ENCODE measurements at regions not wholly inside any gene's neighbourhood (a gene's known extent, or its start where the extent isn't known, plus 50 kb on each side); places are given as distances from the start of the nearest gene placed in this dataset.

DNA sequence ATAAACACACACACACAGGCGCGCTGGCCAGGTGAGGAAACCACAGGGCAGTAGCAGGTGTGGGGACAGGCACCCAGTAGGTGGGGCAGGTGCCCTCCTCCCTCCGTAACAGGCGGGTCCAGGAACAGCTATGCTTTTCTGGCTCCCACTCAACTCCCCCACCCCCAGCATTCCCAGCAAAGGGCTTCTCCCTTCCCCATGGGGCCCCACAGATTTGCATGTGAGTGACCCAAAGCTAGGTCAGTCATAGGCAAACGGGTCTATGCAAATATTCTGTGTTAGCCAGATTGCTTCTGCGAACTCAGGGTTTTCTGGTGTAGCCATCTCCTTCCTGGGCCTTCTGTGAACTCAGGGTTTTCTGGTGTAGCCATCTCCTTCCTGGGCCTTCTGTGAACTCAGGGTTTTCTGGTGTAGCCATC, 114.2 kb downstream of the SIK1 start:
- TF ChIP-seq POLR2AphosphoS5 (IDR thresholded peaks at IDR 0.05; ENCODE audit: insufficient read depth, low read depth, low read length) (no peak), JUN (IDR thresholded peaks at IDR 0.05; ENCODE audit: borderline replicate concordance, insufficient read depth, insufficient read length, low read depth) (no peak), GATA2 (IDR thresholded peaks at IDR 0.05; ENCODE audit: insufficient read depth, insufficient read length, low read depth, low read length) (no peak), MYC (IDR thresholded peaks at IDR 0.05; ENCODE audit: low read depth, low read length) (no peak), FOS (IDR thresholded peaks at IDR 0.05; ENCODE audit: borderline replicate concordance, insufficient read depth, low read length) (no peak)
- TF ChIP-seq, protein P1, sequence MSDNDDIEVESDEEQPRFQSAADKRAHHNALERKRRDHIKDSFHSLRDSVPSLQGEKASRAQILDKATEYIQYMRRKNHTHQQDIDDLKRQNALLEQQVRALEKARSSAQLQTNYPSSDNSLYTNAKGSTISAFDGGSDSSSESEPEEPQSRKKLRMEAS (IDR thresholded peaks at IDR 0.05; ENCODE audit: insufficient read depth, insufficient read length) = no peak
- TF ChIP-seq, protein P2, sequence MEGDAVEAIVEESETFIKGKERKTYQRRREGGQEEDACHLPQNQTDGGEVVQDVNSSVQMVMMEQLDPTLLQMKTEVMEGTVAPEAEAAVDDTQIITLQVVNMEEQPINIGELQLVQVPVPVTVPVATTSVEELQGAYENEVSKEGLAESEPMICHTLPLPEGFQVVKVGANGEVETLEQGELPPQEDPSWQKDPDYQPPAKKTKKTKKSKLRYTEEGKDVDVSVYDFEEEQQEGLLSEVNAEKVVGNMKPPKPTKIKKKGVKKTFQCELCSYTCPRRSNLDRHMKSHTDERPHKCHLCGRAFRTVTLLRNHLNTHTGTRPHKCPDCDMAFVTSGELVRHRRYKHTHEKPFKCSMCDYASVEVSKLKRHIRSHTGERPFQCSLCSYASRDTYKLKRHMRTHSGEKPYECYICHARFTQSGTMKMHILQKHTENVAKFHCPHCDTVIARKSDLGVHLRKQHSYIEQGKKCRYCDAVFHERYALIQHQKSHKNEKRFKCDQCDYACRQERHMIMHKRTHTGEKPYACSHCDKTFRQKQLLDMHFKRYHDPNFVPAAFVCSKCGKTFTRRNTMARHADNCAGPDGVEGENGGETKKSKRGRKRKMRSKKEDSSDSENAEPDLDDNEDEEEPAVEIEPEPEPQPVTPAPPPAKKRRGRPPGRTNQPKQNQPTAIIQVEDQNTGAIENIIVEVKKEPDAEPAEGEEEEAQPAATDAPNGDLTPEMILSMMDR (IDR thresholded peaks at IDR 0.05; ENCODE audit: extremely low read depth in 1 of 2, insufficient read depth in 1 of 2, low read depth in 1 of 2, low read length in 2 of 2) = no peak
- intact Hi-C loops (cut with micrococcal nuclease) = no loop called here
- H3K4me1 ChIP-seq (ENCODE audit: control insufficient read depth, extremely low read depth, insufficient read depth, low read length) = no peaks in the 10 kb centered on the region
- dilution Hi-C loops (cut with MboI; ENCODE audit: extremely low pct_ligation_motif_present, low sequenced_read_pairs) = no loop called here
- H3K79me2 ChIP-seq (ENCODE audit: control insufficient read depth, insufficient read depth, low read length) = no peaks in the 10 kb centered on the region
- H3K9me1 ChIP-seq (replicated peaks; ENCODE audit: control insufficient read depth, extremely low read depth, insufficient read depth, low read length) = no peaks in the 10 kb centered on the region
- H3K4me3 ChIP-seq (replicated peaks in 1 of 3; ENCODE audit: insufficient read depth in 1 of 3, low read depth in 1 of 3, low read length in 3 of 3) = no peak overlapping the region
- H3K27ac ChIP-seq (ENCODE audit: insufficient read depth, low read depth, low read length) = no peak overlapping the region
- no peak overlapping the region for H2AFZ ChIP-seq (ENCODE audit: low read depth, low read length)
- H3K27me3 ChIP-seq (ENCODE audit: control insufficient read depth in 2 of 2, insufficient read depth in 2 of 2, low read length in 2 of 2) = peaks cover 1 to 5% of the 10 kb centered on the region in 2 experiments
- ChIA-PET POLR2A (no interaction called here), CTCF (no interaction called here)
- H3K9ac ChIP-seq (replicated peaks; ENCODE audit: extremely low read depth, insufficient read depth, low read length) = no peak overlapping the region
- no peaks in the 10 kb centered on the region for H3K9me3 ChIP-seq (replicated peaks; ENCODE audit: control insufficient read depth, insufficient read depth, low read length)
- DNase-seq (ENCODE audit: low read depth, low spot score) (no peak), FAIRE-seq (no peak)
- H3K36me3 ChIP-seq (ENCODE audit: control insufficient read depth in 2 of 2, extremely low read depth in 1 of 2, insufficient read depth in 2 of 2, low read length in 2 of 2) = no peaks in the 10 kb centered on the region
- no peak overlapping the region for H3K4me2 ChIP-seq (ENCODE audit: insufficient read depth, low read length)
- BruUV-seq (replicated peaks) = no TSS peak
- no peaks in the 10 kb centered on the region for H4K20me1 ChIP-seq (replicated peaks; ENCODE audit: control insufficient read depth, extremely low read depth, insufficient read depth, low read length)
